ENCODE measurements at regions not wholly inside any gene's neighbourhood (a gene's known extent, or its start where the extent isn't known, plus 50 kb on each side); places are given as distances from the start of the nearest gene placed in this dataset.

DNA sequence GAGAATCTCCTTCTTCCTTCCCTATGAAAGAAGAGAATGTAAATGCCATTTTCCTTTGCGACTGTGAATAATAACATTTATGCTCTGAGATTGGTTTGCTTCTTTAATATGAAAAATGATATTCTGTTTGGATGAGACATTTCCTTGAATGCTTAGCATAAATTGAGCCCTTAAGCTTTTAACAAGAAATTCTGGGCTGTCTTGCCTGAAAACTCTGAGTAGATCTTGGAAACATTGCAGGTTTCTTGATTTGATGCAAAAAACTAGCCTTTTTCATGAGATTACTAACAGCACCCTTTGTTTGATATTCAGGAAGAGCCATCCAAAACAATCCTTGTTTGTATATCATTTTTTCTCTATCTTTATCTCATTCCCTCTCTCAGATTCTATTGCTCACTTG, 272.5 kb downstream of the TMEM38B start:
- no peaks in the 10 kb centered on the region for H3K36me3 ChIP-seq
- peaks cover 0 to 2% (median 0%) of the 10 kb centered on the region in 12 donors for H3K4me1 ChIP-seq
- no peaks in the 10 kb centered on the region for H3K9me3 ChIP-seq
- ATAC-seq (no peak), DNase-seq (no peak)
- intact Hi-C loops (cut with DNase I): no loop called here
- no peak overlapping the region for H3K27ac ChIP-seq
- TF ChIP-seq POLR2A (IDR thresholded peaks at IDR 0.05) (no peak), CTCF (IDR thresholded peaks at IDR 0.05) (no peak)
- WGBS, 4 donors: 86 to 90% (median 89%) methylated on average over 1 of the region's 1 CpG
- no peaks in the 10 kb centered on the region for H3K27me3 ChIP-seq
- H3K4me3 ChIP-seq: no peak overlapping the region

DNA sequence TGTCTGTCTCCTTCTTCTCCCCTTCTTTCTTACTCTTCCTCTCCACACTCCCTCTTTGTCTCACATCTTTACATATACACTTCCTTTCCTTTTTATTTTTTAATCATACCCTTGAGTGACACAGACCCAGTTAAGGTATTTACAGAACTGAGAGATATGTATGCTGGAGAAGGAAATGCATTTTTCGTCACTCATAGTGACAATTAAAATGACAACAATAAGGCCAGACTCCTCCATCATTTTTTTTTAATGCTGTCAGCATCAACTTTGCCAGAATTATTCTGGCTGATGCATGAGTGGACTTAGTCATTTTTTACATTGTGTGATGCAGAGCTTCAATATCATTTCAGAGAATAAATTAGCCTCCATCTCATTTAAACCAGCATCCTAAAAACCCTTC, 272.9 kb downstream of the TMEM38B start:
- H3K9me3 ChIP-seq: no peaks in the 10 kb centered on the region
- 49 to 67% (median 62%) methylated on average over 1 of the region's 1 CpG for WGBS, 4 donors
- H3K27ac ChIP-seq: no peak overlapping the region
- intact Hi-C loops (cut with DNase I): no loop called here
- H3K4me3 ChIP-seq: no peak overlapping the region
- TF ChIP-seq CTCF (IDR thresholded peaks at IDR 0.05): no peak
- TF ChIP-seq POLR2A (IDR thresholded peaks at IDR 0.05): no peak
- no peak for ATAC-seq
- no peaks in the 10 kb centered on the region for H3K36me3 ChIP-seq
- DNase-seq: no peak
- H3K27me3 ChIP-seq: no peaks in the 10 kb centered on the region
- H3K4me1 ChIP-seq: peaks cover 0 to 5% (median under 1%) of the 10 kb centered on the region in 12 donors

- 62 to 78% (median 66%) methylated on average over 2 of the region's 2 CpGs for WGBS, 4 donors
- DNase-seq: no peak
- intact Hi-C loops (cut with DNase I): loop anchor here in 1 of 10 donors (2.0 kb wide), 1 partner anchor 21 kb away; no protein-coding TSS in a partner anchor
These were observed 273.5 kb downstream of the TMEM38B start for GRCh38 chr9:105967797-105968196.

GRCh38 chr9:105968811-105969466, 274.6 kb downstream of the TMEM38B start:
- Histone ChIP-seq H3K4me3 (no peak overlapping the region), H3K36me3 (no peaks in the 10 kb centered on the region), H3K9me3 (no peaks in the 10 kb centered on the region), H3K4me1 (peaks cover 0 to 15% (median 9%) of the 10 kb centered on the region in 12 donors), H3K27ac (no peak overlapping the region), H3K27me3 (no peaks in the 10 kb centered on the region)
- intact Hi-C loops (cut with DNase I): loop anchor here in 1 of 10 donors (2.0 kb wide), 1 partner anchor 20 kb away; no protein-coding TSS in a partner anchor
- TF ChIP-seq POLR2A (IDR thresholded peaks at IDR 0.05) (no peak), CTCF (IDR thresholded peaks at IDR 0.05) (no peak)
- 89 to 98% (median 94%) methylated on average over 4 of the region's 4 CpGs for WGBS, 4 donors
- DNase-seq (no peak), ATAC-seq (no peak)

More at GRCh38 chr9:105967797-105968196, 273.5 kb downstream of the TMEM38B start:
- Histone ChIP-seq H3K27me3 (no peaks in the 10 kb centered on the region), H3K4me3 (no peak overlapping the region), H3K27ac (no peak overlapping the region), H3K4me1 (peaks cover 0 to 11% (median 6%) of the 10 kb centered on the region in 12 donors), H3K9me3 (no peaks in the 10 kb centered on the region), H3K36me3 (no peaks in the 10 kb centered on the region)
- ATAC-seq: no peak
- TF ChIP-seq POLR2A (IDR thresholded peaks at IDR 0.05) (no peak), CTCF (IDR thresholded peaks at IDR 0.05) (no peak)

All from heart left ventricle (tissue), 16 donors.